Astrocyte of the spinal cord (primary cell): ENCODE measurements at regions not wholly inside any gene's neighbourhood (a gene's known extent, or its start where the extent isn't known, plus 50 kb on each side); places are given as distances from the start of the nearest gene placed in this dataset.

Source experiments
- DNase-seq: peaks from one replicate; pipeline ENCODE4 v3.0.0; 2011; ENCODE audit warnings: low read depth, low spot score
- H3K4me3 ChIP-seq: 2 replicates; pipeline ENCODE4 v1.5.1; 2011; ENCODE audit warnings: low read depth, mild to moderate bottlenecking, low read length, moderate library complexity
- in situ Hi-C: cut with HindIII; loops from 2 replicates; pipeline ENCODE4 v1.10.0; 2017; ENCODE audit warnings: low sequenced_read_pairs
- TF ChIP-seq, protein P1 (sequence below): IDR thresholded peaks from 2 replicates; pipeline ENCODE4 v1.5.1; 2012; ENCODE audit warnings: low read depth, mild to moderate bottlenecking, low read length, inconsistent platforms

DNA sequence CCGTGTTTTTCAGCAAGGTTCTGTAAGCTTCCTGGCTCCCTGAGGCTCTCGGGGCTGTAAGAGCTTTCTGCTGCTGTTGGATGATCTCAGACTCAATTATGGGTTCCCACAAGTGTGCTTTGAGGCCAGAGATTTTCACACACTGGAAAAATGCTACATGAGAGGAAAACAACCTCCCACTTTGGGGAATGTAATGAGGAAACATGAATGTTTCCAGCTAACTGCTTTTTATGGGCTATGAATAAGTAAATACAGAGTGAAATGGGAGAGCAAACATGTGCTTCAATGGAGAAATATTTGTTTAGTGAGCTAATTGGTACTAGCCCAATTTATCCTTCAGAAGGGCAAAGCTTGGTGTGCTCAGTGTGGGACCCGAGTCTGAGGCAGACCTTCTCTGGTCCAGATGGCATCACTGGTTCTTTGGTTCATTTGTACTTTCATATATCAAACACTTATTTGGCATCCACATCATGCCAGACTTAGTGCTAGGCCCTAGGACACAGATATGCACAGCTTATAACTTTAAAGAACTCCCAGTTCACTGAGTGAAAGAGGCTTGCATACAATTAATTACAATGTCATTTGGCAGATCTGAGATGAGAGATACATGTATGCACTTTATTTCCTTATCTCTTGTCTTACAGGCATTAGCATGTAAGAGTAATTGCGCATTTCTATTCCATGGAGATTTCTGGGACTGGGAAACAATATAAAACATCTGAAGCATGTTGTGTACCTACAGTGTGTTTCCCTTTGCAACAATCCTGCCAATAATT, 248.8 kb downstream of the RDH14 start:
- TF ChIP-seq, protein P1, sequence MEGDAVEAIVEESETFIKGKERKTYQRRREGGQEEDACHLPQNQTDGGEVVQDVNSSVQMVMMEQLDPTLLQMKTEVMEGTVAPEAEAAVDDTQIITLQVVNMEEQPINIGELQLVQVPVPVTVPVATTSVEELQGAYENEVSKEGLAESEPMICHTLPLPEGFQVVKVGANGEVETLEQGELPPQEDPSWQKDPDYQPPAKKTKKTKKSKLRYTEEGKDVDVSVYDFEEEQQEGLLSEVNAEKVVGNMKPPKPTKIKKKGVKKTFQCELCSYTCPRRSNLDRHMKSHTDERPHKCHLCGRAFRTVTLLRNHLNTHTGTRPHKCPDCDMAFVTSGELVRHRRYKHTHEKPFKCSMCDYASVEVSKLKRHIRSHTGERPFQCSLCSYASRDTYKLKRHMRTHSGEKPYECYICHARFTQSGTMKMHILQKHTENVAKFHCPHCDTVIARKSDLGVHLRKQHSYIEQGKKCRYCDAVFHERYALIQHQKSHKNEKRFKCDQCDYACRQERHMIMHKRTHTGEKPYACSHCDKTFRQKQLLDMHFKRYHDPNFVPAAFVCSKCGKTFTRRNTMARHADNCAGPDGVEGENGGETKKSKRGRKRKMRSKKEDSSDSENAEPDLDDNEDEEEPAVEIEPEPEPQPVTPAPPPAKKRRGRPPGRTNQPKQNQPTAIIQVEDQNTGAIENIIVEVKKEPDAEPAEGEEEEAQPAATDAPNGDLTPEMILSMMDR: no peak
- in situ Hi-C loops: no loop called here
- peak; percentile 68 for DNase-seq
- H3K4me3 ChIP-seq: no peak overlapping the region

DNA sequence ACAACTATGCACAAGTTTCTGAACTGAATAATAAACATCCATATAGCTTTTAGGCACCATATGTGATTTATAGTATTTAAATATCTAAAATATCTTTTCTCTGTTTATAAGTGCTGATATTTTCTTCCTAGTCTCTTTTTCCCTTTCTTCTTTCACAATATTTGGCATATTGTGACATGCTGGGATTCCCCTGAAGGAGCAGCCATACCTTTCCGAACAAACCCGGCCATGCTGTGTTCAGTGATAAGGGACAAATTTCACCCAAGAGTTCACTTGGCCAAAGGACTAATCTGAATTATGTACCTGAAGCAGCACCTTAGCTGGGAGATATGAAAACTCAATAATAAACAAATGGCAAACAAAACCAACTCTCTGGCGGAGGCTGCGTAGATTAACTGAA, 250.8 kb downstream of the RDH14 start:
- in situ Hi-C loops: no loop called here
- TF ChIP-seq, protein P1: no peak
- no peak overlapping the region for H3K4me3 ChIP-seq
- no peak for DNase-seq

DNA sequence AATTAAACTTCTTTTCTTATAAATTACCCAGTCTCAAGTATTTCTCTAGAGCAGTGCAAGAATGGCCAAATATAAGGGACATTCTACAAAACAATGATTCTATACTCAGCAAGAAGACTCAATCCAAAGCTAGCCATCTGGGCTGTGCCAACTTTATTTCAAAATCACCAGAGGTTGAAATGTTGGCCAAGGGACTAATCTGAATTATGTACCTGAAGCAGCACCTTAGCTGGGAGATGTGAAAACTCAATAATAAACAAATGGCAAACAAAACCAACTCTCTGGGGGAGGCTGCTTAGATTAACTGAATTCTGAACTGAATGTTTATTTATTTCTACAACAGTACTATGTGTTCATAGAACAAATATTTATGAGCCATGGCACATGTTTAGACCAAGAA, 251.3 kb downstream of the RDH14 start:
- no peak overlapping the region for H3K4me3 ChIP-seq
- DNase-seq: no peak
- TF ChIP-seq, protein P1: no peak
- in situ Hi-C loops: no loop called here

DNA sequence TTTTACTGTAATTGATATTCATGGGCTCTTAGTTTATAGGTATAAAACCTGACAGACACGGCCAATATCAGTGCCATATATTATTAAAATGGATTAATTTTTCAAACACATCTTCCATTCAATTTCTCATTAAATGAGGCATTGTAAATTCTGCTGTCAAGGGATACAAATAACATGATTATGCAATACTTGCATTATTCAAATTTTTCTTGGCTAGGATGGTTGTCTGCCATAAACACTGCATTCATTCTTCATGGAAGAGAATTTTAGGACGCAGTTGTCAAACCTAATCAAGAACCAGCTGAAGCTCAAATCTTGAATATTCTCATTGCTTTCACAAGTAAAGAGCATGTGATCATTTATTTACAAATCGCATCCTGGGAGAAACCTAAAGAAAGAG, 255.6 kb downstream of the RDH14 start:
- no peak overlapping the region for H3K4me3 ChIP-seq
- TF ChIP-seq, protein P1: no peak
- DNase-seq: no peak
- in situ Hi-C loops: no loop called here

DNA sequence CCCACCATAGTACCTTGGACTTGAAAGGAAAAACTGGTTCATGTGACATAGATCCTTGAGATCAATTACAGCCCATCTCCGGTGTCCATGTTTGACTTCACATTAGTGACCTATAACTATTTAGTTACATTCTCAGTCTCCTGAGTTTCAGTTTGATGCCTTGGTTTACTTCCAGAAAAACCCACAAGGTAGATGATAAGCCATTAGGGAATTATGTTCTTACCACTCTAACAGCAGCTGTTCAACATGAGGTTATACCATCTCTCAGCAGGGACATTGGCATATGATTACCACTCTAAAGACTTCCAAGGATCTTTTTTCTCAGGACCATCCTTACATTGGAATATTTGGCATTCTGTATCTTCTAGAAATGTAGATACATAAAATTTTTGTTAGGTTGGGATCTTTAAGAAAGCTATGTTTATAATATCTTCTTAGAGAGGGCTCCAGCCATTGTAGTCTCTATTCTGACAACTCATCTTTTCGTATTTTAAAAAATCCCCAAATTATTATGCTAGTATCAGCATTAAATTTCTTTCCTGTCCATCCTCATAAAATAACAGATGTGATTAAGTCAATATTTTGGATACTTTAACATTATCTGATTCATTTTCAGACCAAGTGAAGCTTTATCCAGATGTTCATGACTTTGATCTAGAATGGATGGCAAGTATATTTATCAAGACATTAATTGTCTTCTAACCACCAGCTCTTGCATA, 258.9 kb downstream of the RDH14 start:
- peak; percentile 14 for DNase-seq
- in situ Hi-C loops: no loop called here
- TF ChIP-seq, protein P1: no peak
- no peak overlapping the region for H3K4me3 ChIP-seq

DNA sequence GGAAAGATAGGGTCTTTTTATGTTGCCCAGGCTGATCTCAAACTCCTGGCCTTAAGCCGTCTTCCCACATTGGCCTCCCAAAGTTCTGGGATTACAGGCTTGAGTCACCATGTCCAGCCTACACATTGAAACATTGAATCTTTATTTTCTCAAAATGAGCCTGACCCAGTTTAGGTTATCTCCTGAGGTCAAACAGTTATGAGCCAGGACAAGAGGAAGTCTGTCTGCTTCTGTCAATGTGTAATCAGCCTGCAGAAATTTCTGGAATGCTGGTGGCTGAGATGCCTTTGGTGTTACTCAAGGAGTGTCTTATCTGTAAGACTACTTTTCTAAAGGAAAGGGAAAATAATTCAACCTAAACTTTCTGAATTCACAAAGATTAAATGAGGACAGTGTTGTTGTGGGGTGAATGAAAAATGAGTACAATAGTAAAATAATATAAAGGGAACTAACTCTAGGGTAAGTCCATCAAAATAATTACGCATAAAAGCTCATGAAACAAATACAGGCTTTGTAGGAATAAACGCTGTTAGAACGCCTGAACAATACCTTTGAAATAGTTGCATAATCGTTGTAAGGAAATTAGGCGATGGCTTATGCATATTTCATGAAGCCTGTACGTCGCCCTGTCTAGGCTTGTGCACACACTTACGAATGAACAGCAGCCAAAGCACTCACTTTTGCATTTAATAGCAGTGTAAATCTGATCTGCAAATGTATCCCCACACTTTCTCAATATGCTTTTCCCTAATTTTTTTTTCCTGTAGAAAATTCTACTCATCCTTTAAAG, 260.8 kb downstream of the RDH14 start:
- TF ChIP-seq, protein P1: no peak
- peak; percentile 84 for DNase-seq
- no peak overlapping the region for H3K4me3 ChIP-seq
- in situ Hi-C loops: no loop called here
